IPS-18a (cell line): ENCODE measurements at regions not wholly inside any gene's neighbourhood (a gene's known extent, or its start where the extent isn't known, plus 50 kb on each side); places are given as distances from the start of the nearest gene placed in this dataset.
"Not testable (repeated sequence)": the region's sequence is repeated elsewhere in the genome, so short reads cannot be mapped to it uniquely, and the experiment has no call there.

Experiments used
- H3K27ac ChIP-seq: one replicate; pipeline ENCODE4 v1.5.1; 2013; ENCODE audit warnings: low read length
- H3K27me3 ChIP-seq: one replicate; pipeline ENCODE4 v1.6.1; 2013; ENCODE audit warnings: mild to moderate bottlenecking, low read length; ENCODE audit not compliant: control insufficient read depth, insufficient read depth
- H3K36me3 ChIP-seq: one replicate; pipeline ENCODE4 v1.6.1; 2013; ENCODE audit warnings: low read depth, low read length; ENCODE audit not compliant: control insufficient read depth
- H3K4me1 ChIP-seq: one replicate; pipeline ENCODE4 v1.6.1; 2013; ENCODE audit warnings: low read depth, low read length; ENCODE audit not compliant: control insufficient read depth
- H3K4me3 ChIP-seq: one replicate; pipeline ENCODE4 v1.5.1; 2013; ENCODE audit warnings: low read length
- H3K9ac ChIP-seq: one replicate; pipeline ENCODE4 v1.6.1; 2013; ENCODE audit warnings: mild to moderate bottlenecking, low read length, moderate library complexity
- H3K9me3 ChIP-seq: one replicate; pipeline ENCODE4 v1.6.1; 2013; ENCODE audit warnings: low read depth, low read length; ENCODE audit not compliant: control insufficient read depth

GRCh38 chr16:51239196-51239595, 88.1 kb upstream of the SALL1 start:
- Histone ChIP-seq H3K27me3 (no peaks in the 10 kb centered on the region), H3K27ac (no peak overlapping the region), H3K9ac (no peak overlapping the region), H3K4me3 (no peak overlapping the region), H3K9me3 (no peaks in the 10 kb centered on the region), H3K4me1 (peaks cover 22% of the 10 kb centered on the region), H3K36me3 (no peaks in the 10 kb centered on the region)

DNA sequence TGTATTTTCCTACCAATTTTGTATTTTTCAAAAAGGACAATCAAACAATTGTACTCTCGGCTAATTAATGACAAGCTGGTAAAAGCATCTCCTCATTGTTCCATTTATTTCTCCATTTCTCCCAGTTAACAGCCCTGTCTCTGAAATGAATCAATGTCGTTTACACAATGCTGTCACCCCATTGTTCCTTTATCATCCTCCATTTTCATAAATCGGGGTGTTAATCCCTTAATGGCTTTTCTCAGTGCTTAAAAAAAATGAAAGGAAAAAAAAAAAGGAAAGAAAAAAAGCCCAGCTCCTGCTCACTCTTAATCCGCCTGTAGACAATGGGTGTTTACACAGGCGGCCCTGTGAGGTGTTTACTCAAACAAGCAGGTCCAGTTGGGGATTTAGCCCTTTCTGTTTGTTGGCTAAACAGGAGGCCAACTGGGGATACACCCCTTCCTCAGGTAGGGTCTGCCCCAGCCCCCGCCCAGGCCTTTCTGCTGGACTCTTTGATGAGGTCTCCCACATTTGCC, 86.8 kb upstream of the SALL1 start:
- no peak overlapping the region for H3K4me3 ChIP-seq
- no peak overlapping the region for H3K27ac ChIP-seq
- peaks cover 22% of the 10 kb centered on the region for H3K4me1 ChIP-seq
- no peaks in the 10 kb centered on the region for H3K27me3 ChIP-seq
- no peak overlapping the region for H3K9ac ChIP-seq
- no peaks in the 10 kb centered on the region for H3K36me3 ChIP-seq
- H3K9me3 ChIP-seq: no peaks in the 10 kb centered on the region

DNA sequence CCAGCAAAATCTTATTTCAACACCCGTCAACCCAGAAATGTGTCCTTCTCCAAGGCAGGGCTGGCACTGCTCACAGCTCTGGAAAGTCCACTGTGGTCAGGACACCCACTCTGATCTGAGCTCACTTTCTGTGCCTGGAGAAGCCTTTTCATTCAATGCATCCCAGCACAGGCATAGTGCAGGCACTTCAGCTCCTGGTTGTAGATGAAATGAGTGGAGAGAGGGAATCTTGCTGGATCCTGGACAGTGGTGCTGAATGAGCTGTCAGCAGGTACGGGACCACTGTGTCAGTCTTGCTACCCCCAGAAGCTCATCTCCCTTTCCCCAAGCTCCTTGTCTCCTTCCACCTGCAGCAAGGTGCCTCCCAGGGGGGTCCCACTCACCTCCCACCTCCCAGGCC, 86.1 kb upstream of the SALL1 start:
- H3K4me3 ChIP-seq: no peak overlapping the region
- H3K9ac ChIP-seq: no peak overlapping the region
- H3K36me3 ChIP-seq: no peaks in the 10 kb centered on the region
- peaks cover 22% of the 10 kb centered on the region for H3K4me1 ChIP-seq
- H3K27ac ChIP-seq: no peak overlapping the region
- no peaks in the 10 kb centered on the region for H3K27me3 ChIP-seq
- no peaks in the 10 kb centered on the region for H3K9me3 ChIP-seq

DNA sequence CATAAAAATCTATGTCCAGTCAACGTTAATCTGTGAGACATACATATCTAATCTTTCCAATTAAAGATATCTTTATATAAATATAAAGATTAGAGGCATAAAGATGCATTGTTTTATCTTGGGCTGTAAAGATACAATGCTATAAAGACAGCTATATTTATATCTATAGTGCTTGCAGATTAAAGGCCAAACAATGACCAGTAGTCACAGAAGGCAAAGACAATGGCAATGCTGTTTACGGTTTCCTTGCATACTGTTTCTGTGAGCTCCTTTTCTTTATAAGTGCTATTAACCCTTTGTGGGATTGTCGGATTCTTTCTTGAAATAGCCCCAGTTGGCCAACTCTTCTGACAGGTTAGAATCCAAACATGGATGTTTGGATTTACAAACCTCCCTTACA, 85.5 kb upstream of the SALL1 start:
- no peaks in the 10 kb centered on the region for H3K9me3 ChIP-seq
- H3K9ac ChIP-seq: no peak overlapping the region
- H3K27ac ChIP-seq: no peak overlapping the region
- peaks cover 22% of the 10 kb centered on the region for H3K4me1 ChIP-seq
- H3K36me3 ChIP-seq: no peaks in the 10 kb centered on the region
- H3K4me3 ChIP-seq: no peak overlapping the region
- no peaks in the 10 kb centered on the region for H3K27me3 ChIP-seq

DNA sequence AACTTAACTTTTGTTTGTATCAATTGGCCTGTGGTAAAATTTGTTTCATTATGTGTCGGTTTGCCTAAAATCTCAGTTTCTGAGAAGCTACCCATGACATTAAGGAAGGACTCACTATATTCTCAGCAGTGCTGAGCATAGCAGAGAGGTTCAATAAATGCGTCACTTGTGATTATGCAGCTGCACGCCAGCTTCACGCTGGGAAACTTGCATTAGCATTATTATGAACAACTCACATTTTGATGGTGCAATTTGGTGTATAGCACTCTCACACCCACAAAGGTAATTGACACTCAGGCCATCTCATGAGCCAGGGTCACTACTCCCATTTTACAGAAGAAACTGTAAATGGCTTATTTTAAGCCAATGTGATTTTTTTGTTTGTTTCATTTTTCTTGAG, 80.6 kb upstream of the SALL1 start:
- Histone ChIP-seq H3K4me1 (peaks cover 13% of the 10 kb centered on the region), H3K9me3 (no peaks in the 10 kb centered on the region), H3K9ac (no peak overlapping the region), H3K36me3 (no peaks in the 10 kb centered on the region), H3K27ac (no peak overlapping the region), H3K4me3 (no peak overlapping the region), H3K27me3 (no peaks in the 10 kb centered on the region)

DNA sequence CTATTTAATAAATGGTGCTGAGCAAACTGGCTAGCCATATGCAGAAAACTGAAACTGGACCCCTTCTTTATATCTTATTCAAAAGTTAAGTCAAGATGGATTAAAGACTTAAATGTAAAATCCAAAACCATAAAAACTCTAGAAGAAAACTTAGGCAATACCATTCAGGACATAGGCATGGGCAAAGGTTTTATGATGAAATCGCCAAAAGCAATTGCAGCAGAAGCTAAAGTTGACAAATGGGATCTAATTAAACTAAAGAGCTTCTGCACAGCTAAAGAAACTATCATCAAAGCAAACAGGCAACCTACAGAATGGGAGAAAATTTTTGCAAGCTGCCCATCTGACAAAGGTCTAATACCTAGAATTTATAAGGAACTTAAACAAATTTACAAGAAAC, 79.0 kb upstream of the SALL1 start:
- H3K9ac ChIP-seq, H3K4me3 ChIP-seq, H3K4me1 ChIP-seq, H3K36me3 ChIP-seq, H3K9me3 ChIP-seq, H3K27me3 ChIP-seq, H3K27ac ChIP-seq: not testable (repeated sequence)

GRCh38 chr16:51228097-51228659, 77.1 kb upstream of the SALL1 start:
- Histone ChIP-seq H3K4me3 (peak overlapping the region; percentile 2), H3K27me3 (no peaks in the 10 kb centered on the region), H3K9ac (no peak overlapping the region), H3K27ac (peak overlapping the region; percentile 2), H3K36me3 (no peaks in the 10 kb centered on the region), H3K4me1 (peaks cover 9% of the 10 kb centered on the region), H3K9me3 (no peaks in the 10 kb centered on the region)

GRCh38 chr16:51225878-51226277, 74.8 kb upstream of the SALL1 start:
- Histone ChIP-seq H3K4me3 (no peak overlapping the region), H3K27ac (no peak overlapping the region), H3K36me3 (no peaks in the 10 kb centered on the region), H3K4me1 (peaks cover 9% of the 10 kb centered on the region), H3K9ac (no peak overlapping the region), H3K27me3 (no peaks in the 10 kb centered on the region), H3K9me3 (no peaks in the 10 kb centered on the region)

DNA sequence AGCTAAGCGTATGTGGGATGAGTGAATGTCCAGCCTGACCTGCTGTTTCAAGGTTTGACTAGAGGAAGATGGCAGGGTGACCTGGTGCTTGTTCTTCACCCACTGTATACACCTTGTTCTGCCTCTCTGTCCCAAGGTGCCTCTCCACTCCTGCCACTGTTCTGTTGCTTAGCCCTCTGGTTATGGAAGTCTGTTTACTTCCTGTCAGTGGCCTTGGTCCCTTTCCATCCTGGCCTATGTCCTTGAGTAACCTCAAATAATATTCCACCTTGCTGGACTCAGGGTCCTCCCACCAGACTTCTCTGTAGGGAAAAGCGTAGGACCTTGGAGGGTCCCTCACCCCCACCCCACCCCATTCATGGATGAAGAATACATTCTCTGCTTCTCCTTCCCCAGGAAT, 73.2 kb upstream of the SALL1 start:
- Histone ChIP-seq H3K9ac (no peak overlapping the region), H3K9me3 (no peaks in the 10 kb centered on the region), H3K4me1 (peaks cover 9% of the 10 kb centered on the region), H3K27me3 (no peaks in the 10 kb centered on the region), H3K4me3 (no peak overlapping the region), H3K36me3 (no peaks in the 10 kb centered on the region), H3K27ac (no peak overlapping the region)

GRCh38 chr16:51222016-51222415, 70.9 kb upstream of the SALL1 start:
- no peak overlapping the region for H3K4me3 ChIP-seq
- no peaks in the 10 kb centered on the region for H3K4me1 ChIP-seq
- H3K27ac ChIP-seq: no peak overlapping the region
- no peak overlapping the region for H3K9ac ChIP-seq
- H3K27me3 ChIP-seq: no peaks in the 10 kb centered on the region
- no peaks in the 10 kb centered on the region for H3K36me3 ChIP-seq
- H3K9me3 ChIP-seq: no peaks in the 10 kb centered on the region

- H3K4me3 ChIP-seq: no peak overlapping the region
- no peaks in the 10 kb centered on the region for H3K36me3 ChIP-seq
- no peaks in the 10 kb centered on the region for H3K4me1 ChIP-seq
- no peaks in the 10 kb centered on the region for H3K27me3 ChIP-seq
- no peaks in the 10 kb centered on the region for H3K9me3 ChIP-seq
- H3K27ac ChIP-seq: no peak overlapping the region
- no peak overlapping the region for H3K9ac ChIP-seq
Observed at GRCh38 chr16:51211148-51211547, 60.1 kb upstream of the SALL1 start.

GRCh38 chr16:51210087-51210486, 59.0 kb upstream of the SALL1 start:
- Histone ChIP-seq H3K4me1 (no peaks in the 10 kb centered on the region), H3K36me3 (no peaks in the 10 kb centered on the region), H3K4me3 (no peak overlapping the region), H3K27ac (no peak overlapping the region), H3K27me3 (no peaks in the 10 kb centered on the region), H3K9me3 (no peaks in the 10 kb centered on the region), H3K9ac (no peak overlapping the region)
